CD4-positive, alpha-beta T cell treated with Interleukin-4 for 4 hours (primary cell): ENCODE measurements at regions not wholly inside any gene's neighbourhood (a gene's known extent, or its start where the extent isn't known, plus 50 kb on each side); places are given as distances from the start of the nearest gene placed in this dataset.
"Not testable (repeated sequence)": the region's sequence is repeated elsewhere in the genome, so short reads cannot be mapped to it uniquely, and the experiment has no call there.

Experiments used
- DNase-seq: peaks from one replicate; pipeline ENCODE4 v3.0.0-alpha.2; 2020

DNA sequence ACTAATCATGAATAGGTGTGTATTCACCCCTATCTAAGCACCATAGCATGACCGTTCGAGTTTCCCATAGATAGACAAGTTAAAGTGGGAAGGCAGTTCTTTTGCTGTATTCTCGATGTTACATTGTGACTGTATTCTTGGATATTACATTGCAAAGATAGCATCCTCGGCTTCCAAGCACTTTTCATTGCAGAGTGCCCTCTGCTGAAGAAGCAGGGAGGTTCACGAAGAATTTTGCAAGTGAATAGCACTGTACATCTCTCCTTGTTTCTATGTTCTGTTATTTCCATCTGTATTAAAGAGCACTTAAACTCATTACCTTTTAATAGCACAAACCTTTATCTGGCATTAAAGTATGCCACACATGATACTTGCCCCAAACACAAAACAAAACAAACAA lies 426.7 kb upstream of the ARX start:
- no peak for DNase-seq

DNA sequence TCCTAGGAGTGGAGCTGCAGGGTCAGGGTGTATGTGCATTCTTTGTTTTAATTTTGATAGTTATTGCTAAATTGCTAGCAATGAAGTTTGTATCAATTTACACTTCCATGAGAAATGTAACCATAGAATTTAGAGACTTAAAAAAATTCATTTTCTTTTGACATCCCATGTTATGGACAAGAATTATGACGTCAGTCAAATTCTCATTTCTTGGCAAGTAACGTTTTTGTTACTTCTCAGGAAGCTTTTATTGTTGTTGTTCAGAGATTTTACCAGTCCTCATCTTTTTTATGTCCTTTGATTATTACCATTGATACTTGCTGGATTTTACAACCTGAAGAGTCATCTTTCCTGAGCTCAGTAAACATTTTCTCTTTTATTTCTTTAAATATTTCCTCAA lies 417.5 kb upstream of the ARX start:
- no peak for DNase-seq

DNA sequence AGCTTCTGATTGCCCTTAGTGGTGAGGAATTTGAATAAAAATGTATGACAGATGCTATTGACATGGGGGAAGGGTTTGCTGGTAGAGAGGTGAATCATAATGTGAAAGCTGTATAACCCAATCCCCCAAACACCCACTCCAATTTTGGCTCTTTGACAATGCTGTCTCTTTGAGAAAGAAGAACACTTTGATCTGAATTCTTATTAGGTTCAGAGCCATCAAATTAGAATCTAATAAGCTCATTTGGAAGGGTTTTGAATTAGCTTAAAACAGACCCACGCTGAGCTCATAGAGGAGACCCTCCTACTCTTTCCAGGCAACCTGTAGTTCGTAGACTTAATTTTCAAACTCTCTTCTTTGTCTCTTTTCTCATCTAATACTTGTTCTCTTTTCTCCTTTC lies 416.6 kb upstream of the ARX start:
- DNase-seq: no peak

DNA sequence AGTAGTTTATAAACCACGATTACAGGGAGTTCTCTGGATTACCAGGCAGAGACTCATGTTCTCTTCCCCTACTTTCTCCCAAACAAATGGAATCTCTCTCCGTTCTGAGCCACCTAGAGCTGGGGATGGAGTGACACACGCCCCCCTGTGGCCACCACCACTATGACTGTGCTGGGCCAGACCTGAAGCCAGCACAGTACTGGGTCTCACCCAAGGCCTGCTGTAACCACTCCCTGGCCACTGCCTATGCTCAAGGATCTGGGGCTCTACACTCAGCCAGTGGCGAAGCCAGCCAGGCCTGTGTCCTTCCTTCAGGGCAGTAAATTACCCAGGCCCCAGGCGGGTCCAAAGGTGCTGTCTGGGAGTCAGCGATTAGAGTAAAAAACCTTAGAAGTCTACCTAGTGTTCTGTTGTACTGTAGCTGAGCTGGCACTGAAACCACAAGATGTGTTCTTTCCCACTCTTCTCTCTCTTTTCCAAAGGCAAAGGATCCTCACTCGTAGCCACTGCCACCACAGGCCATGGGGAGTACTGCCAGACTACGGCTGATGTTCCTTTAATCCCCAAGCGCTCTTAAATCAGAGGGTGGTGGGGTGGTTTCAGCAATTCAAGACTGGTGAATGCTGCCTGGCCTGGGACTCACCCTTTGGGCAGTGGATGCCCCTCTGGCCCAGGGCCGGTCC lies 412.2 kb upstream of the ARX start:
- no peak for DNase-seq

DNA sequence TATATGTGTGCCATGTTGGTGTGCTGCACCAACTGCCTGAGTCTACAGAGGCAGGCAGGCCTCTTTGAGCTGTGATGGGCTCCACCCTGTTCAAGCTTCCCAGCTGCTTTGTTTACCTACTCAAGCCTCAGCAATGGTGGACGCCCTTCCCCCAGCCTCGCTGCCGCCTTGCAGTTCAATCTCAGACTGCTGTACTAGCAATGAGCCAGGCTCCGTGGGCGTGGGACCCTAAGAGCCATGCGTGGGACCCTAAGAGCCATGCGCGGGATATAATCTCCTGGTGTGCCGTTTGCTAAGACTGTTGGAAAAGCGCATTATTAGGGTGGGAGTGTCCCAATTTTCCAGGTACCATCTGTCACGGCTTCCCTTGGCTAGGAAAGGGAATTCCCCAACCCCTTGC lies 388.4 kb upstream of the ARX start:
- not testable (repeated sequence) for DNase-seq

DNA sequence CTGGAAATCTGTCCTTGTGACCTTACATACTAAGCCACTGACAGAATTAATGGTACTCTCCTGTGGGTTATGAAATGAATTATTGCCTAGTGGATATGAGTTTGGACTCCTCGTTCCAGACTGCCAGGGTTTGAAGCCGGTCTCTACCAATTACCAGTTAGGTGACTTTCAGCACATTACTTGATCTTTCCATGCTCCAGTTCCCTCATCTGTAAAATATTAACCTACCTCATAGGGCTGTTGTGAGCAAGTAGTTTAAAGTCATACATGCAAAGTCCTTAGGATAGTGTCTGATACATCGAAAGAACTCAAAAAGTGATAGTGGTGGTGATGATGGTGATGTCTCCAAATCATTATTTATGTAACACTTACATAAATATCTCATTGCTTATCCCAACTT lies 373.5 kb upstream of the ARX start:
- no peak for DNase-seq

DNA sequence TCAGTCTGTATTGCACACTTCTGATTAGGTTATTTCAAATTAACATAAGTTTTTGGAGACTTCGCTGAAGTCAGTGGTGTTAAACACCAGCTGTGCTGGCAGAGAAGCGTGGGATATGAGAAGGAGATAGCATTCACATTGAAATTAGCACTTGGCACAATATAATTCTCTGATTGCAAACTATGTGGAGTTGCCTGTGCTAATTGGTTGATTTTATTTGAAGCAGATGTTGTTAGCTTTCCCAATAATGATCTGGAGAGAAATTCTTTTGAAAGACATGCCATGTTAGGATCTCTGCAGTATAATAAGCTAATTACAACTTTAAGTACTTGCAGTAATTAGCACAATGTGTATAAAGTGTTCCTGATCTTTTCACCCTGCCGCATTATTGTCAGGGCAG lies 367.4 kb upstream of the ARX start:
- no peak for DNase-seq

DNA sequence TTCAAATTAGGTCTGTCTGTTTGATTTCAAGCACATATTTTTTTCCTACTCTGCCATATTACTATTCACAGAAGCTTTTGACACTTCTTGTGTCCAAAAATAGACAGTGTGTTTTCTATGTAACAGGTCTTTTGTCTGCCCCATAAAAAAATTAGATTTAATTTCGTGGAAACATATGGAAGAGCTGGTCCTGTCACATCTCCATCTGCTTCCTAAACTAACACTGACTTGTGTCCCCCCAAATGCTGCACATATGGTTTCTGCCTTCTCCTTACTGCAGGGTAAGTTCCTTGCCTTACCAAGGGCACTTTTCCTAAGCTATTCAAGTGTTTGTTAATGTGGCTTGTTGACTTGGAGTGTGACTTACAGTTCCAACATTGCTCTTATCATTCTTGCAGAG lies 340.7 kb upstream of the ARX start:
- no peak for DNase-seq

DNA sequence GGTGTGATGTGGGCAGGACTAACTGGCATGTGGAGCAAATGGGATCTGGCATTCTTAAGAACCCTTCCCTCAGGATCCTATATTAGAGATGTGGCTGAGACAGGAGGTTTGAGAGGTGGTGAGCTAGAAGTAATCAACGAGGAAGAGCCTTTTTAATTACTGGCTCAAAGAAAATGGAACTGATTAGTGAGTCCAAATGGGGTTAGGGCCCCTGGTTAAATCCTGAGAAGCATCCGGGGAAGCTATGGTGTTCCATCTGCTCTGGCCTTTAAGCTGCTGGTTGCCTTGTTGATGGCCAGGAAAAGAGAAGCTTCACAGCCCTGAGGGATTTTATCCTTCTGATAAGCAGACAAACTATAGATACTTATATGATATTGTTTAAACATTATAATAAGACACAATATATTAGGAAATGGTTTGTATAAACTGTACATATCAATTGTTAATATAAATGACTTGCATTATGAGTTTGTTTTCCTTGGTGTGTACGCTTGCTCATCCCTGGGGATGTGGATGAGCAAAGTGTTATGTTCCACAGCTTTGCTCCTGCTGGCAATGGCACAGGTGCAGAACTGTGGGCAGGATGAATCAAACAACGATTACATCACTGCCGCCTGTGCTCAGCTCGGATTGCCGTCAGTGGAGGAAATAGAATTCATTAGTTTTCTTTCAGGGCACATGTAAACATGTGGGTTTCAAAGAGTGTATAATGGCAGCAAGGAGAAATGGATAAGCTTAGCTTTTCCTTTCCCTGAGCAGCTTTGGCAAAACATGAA lies 328.6 kb upstream of the ARX start:
- DNase-seq: no peak

DNA sequence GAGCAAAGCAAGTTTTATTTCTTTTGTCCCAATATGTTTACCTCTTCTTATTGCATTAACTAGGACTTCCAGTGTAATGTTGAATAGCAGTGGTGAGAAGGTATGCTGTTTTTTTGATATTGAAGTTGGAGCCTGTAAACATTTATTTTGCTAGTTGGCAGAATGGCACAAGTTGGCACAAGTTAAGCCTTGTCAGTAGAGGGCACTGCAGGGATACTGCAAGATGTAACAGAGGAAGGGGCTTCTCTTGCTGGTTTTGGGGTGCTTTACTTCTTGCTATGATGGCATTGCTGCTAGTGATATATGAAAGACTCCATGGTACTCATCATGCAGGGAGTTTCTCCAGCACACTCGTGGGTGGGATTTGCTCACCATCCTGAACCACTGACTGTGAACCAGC lies 327.3 kb upstream of the ARX start:
- DNase-seq: no peak

DNA sequence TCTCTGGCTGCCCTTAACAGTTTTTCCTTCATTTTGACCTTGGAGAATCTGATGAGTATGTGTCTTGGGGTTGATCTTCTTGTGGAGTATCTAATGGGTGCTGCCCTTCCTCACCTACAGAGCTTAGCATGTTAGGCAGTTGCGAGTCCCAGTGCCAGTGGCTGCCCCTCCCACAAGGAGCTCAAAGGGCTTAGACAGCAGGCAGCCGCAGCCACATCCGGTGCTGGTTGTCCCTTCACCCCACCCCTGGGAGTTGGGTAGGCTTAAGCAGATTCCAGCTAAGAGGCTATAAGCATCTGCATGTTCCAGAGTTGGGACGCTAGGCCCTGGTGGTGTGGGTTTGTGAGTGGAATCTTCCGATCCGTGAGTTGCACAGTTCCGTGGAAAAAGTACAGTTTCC lies 322.1 kb upstream of the ARX start:
- no peak for DNase-seq

DNA sequence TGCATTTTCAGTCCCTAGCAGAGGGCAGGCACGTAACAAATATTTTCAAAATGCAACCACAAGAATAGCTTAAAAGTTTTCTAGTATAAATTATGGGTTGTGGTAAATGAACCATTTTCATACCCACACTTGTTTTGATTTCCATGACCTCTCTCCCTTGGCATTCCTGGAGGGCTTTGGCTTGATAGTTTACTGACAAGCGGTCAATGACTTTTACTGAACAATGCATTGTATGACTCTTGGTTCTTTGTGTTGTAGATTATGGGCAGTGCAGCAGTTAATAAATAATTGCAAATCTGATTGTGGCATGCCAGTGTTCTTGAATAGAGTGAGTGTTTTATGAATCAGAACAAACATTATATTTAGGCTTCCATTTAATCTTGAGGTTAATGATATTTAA lies 285.2 kb upstream of the ARX start:
- DNase-seq: no peak

DNA sequence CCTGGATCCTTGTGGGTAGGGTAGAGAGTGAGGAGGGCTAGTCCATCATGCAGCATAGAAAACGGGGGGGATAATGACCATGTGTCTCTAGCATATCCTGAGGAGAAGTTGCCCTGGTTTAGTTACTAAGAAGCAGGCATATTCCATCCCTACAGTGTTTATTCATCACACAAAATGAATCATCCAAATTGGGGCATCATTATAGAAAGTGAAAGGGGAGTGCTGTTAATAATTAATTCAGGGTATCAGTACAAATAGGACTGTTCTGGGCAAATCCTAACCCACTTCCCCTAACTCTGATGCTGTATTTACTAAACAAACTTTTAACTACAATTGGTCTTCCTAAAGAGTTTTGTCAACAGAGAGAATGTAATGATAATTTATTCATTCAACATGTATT lies 281.1 kb upstream of the ARX start:
- DNase-seq: no peak

DNA sequence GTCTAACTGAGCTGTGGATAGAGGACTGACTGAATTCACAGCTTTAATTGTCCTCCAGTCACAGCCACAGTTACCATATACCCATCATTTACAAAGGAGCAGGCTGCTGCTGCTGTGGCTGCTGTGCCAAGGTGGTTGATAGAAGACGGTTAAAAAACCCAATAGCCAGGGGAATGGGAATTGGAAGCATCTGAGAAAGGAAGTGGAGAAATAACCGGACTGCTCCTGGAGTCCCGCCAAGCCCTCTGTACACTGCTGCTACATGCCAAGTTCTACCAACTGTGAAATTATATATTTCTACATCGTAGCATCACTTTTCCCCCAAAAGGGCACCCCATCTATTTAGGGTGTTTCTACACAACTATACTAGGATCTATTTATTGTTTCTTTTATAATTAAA lies 279.7 kb upstream of the ARX start:
- DNase-seq: no peak

DNA sequence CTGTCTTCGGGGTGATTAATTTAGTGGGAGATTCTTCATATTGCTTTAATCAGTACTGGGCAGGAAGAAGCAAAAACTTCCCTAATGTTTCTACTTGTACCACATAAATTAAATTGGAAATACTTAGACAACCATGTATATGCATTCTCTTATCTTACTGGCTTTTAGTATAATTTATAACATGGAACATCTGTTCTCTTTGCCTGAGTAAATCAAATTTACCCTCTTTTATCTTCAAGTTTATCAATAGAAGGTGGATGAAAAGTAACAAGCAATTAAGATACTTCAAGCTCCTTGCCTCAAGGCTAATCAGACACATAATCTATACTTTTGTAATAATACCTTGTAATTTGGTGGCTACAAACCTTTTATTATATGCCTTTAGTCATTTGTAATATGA lies 274.4 kb upstream of the ARX start:
- DNase-seq: no peak

DNA sequence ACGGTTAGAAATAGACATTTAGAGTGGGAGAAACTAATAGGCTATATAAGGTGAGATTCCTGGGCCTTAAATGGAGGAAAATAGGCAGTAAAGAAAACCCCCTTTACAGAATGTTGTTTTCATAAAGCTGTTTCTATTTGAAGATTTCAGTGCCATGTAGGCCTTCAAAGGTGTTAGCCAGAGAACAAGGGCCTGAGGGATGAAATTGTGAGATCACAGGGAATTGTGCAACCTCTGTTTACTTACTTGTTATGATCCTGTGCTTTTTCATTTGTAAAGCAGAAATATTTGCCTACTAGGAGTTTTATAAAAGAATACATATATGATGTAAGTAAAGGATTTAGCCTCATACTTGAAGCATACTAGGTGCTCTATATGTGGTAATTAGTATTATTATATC lies 272.9 kb upstream of the ARX start:
- no peak for DNase-seq

DNA sequence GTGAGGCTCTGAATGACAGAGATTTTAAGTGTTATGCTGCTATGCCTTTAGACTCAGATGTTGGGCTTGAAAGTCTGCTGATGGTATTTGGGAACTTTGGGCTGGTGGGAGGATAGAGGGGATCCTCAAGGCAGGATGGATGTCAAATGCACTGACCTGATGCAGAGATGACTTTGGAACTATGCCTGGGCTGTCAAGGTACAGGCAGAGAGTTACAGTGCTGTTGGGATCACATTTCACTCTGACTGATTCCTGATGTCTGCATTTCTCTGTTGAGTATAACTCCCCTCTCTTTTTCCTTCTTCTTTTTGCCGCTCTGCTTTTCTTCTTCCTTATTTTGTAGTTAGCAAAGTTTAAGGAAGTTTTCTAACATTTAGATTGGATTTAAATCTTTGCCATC lies 271.8 kb upstream of the ARX start:
- no peak for DNase-seq

DNA sequence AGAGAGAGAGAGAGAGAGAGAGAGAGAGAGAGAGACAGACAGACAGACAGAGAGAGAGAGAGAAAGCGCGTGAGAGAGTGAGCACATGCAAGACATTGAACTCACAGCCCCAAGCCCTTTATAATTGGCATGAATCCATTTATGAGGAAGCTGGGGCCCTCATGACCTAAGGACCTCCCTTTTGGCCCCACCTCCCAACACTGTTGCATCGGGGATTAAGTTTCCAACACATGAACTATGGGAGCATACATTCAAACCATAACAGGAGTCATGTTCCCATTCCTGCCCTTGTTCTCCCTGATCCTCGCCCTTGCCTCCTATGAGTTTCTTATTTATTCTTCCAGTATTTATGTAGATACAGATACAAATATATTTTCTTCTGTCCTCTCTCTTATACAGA lies 269.8 kb upstream of the ARX start:
- DNase-seq: no peak

DNA sequence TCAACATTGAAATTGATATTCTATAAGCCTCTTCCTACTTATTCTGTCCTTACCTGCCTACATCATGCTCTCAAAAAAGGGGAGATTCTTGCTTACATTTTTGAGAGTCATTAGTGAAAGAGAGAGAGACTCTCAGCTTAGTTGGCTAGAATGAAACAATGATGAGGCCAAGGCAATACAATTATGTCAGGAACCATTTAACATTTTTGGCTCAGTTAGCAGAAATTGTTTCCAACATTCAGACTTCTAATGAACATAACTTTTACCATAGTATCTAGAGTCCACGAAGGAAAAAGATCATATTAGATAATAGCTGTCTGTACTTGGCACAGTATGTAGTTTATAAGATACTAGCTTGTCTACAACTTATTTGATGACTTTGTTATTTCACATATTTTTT lies 263.7 kb upstream of the ARX start:
- DNase-seq: no peak

DNA sequence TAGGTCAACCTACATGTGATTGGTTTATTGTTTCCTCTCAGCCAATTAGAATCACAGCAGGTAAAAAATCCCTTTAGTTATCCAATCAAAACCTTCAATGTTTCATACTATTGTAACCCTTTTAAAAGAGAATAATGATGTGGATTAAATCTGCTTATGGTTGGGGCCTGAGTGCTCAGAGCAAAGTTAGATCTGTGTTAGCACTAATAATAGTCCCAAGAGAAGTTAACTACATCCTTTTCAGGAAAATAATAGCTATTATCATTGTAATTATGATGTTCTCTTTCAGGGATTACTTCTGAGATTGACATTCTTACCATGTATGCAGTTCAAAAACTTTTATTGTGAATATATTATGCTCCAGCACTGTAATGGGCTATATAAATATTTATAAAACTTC lies 262.6 kb upstream of the ARX start:
- no peak for DNase-seq

DNA sequence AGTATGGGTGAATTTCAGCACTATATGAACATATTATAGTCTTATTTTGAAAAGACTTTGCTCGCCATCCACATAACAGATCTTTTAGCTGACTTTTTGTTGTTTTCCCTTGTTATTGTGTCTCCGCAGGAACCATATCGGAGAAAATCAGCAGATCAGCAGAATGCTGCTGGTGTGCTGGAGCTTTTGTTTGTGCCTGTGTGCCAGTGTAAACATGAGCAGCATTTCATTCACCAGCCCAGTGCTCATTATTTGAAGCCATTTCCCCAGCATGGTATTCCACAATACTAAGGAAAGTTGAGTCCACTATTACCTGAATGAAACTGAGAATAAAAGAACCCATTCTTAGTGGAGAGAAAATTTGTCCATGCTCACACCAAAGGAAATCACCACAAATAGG lies 261.8 kb upstream of the ARX start:
- no peak for DNase-seq

DNA sequence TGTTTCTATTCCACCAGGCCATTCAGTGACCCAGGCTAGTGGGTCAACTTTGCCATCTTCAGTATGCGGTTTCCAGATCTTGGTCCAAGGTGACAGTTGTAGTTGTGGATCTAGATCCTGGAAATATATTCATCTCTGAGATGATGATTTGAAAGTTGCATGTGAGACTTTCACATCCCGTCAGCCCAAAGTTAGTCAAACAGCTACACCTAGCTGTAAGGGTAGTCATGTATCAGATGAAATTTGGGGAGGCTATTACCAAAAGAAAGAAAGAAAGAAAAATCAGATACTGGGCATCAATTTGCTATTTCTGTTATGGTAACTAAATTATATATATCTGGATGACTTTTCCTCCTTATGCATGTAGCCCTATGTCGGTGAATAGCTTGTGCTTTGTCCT lies 259.4 kb upstream of the ARX start:
- no peak for DNase-seq

DNA sequence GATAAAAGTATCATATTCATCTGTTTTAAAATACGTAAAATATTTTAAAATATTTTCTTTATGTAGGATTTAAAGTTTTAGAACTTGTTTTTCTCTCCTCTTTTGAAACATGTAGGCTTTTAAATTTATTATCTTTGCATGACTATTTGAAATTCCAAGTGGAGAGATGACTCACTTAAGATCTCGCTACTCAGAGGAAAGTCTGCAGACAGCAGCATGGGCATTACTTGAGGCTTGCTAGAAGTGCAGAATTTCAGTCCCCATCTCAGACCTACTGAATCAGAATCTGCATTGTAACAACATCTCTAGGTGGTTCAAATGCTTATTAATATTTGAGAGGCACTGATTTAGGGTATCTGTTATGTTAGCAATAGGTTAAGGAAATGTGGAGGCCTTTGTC lies 225.7 kb upstream of the ARX start:
- DNase-seq: no peak

DNA sequence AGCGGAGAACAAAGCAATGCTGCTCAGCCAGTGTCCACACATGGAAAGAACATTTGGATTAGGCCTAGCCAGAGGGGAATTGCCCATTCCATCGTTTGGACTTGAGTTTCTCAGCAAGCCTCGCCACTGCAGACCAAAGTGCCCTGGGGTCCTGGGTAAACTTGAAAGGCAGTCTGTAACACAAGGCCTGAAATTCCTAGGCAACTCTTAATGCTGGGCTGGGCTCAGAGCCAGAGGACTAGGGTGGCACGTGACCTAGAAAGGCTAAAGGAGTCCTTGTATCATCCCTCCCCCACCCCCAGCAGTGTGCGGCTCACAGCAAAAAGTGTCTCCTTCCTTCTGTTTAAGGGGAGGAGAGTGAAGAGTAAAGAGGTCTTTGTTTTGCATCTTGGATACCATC lies 210.4 kb upstream of the ARX start:
- no peak for DNase-seq

DNA sequence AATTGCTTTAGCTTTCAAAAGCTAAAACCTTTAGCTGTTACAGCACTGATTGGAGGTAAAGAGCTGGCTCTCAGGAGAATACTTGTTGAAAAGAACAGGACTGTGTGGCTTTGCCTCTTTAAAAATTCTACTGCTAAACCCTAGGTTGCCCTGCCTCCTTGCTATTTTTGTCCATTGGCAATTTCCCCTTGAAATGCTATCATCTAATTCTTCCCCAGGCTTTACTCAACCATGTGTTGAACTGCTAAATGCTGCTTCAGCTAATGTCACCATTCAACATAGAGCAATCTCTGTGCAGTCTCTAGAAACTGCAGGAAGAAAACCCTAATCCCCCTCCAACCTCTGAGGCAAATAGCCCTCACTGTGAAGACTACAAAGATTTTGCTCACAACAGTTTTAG lies 203.7 kb upstream of the ARX start:
- no peak for DNase-seq
